GM18511 (cell line): ENCODE measurements at regions not wholly inside any gene's neighbourhood (a gene's known extent, or its start where the extent isn't known, plus 50 kb on each side); places are given as distances from the start of the nearest gene placed in this dataset.
"Not testable (repeated sequence)": the region's sequence is repeated elsewhere in the genome, so short reads cannot be mapped to it uniquely, and the experiment has no call there.

Experiments
- ATAC-seq: cut with Tn5 transposase; IDR thresholded peaks from one replicate; pipeline ENCODE4 v1.9.1; 2021; ENCODE audit warnings: mild to moderate bottlenecking, moderate library complexity; ENCODE audit not compliant: unreplicated experiment

GRCh38 chr13:73819711-73820110 is 314.5 kb downstream of the KLF12 start:
- ATAC-seq, result no peak

- no peak for ATAC-seq
Measured at GRCh38 chr13:73816702-73817101, 317.5 kb downstream of the KLF12 start.

GRCh38 chr13:73815796-73816195 is 318.4 kb downstream of the KLF12 start:
- ATAC-seq, result no peak

- no peak for ATAC-seq
Measured at GRCh38 chr13:73810647-73811046, 323.6 kb downstream of the KLF12 start.

GRCh38 chr13:73809561-73809960 is 324.6 kb downstream of the KLF12 start:
- ATAC-seq, result no peak

GRCh38 chr13:73808318-73808717 is 325.9 kb downstream of the KLF12 start:
- ATAC-seq, result no peak

GRCh38 chr13:73805326-73805958 is 328.8 kb downstream of the KLF12 start:
- ATAC-seq, result not testable (repeated sequence)

- no peak for ATAC-seq
Measured at GRCh38 chr13:73803997-73804396, 330.2 kb downstream of the KLF12 start.

- no peak for ATAC-seq
Measured at GRCh38 chr13:73800011-73800410, 334.2 kb downstream of the KLF12 start.

GRCh38 chr13:73794755-73795154 is 339.4 kb downstream of the KLF12 start:
- ATAC-seq, result no peak

GRCh38 chr13:73793361-73793760 is 340.8 kb downstream of the KLF12 start:
- ATAC-seq, result no peak

- ATAC-seq, result no peak
Measured at GRCh38 chr13:73792796-73793195, 341.4 kb downstream of the KLF12 start.

GRCh38 chr13:73782450-73783449 is 351.5 kb downstream of the KLF12 start:
- ATAC-seq, result no peak

GRCh38 chr13:73781384-73781783 is 352.8 kb downstream of the KLF12 start:
- ATAC-seq, result no peak

GRCh38 chr13:73779881-73780280 is 354.3 kb downstream of the KLF12 start:
- no peak for ATAC-seq

- no peak for ATAC-seq
Measured at GRCh38 chr13:73778242-73778864, 355.9 kb downstream of the KLF12 start.

- ATAC-seq, result no peak
Measured at GRCh38 chr13:73777134-73777533, 357.1 kb downstream of the KLF12 start.

GRCh38 chr13:73776151-73776785 is 357.9 kb downstream of the KLF12 start:
- ATAC-seq, result no peak

- no peak for ATAC-seq
Measured at GRCh38 chr13:73773168-73773549, 361.0 kb downstream of the KLF12 start.

- ATAC-seq, result no peak
Measured at GRCh38 chr13:73772449-73773167, 361.6 kb downstream of the KLF12 start.
